GM12878 (cell line): ENCODE measurements at regions not wholly inside any gene's neighbourhood (a gene's known extent, or its start where the extent isn't known, plus 50 kb on each side); places are given as distances from the start of the nearest gene placed in this dataset.

ENCODE experiments used
- MAX ChIP-seq: IDR thresholded peaks from 2 replicates; pipeline ENCODE4 v1.6.1; 2012; ENCODE audit warnings: low read depth, low read length, improper control_type of control experiment
- NR2C2 ChIP-seq: IDR thresholded peaks from 2 replicates; pipeline ENCODE4 v1.6.1; 2011; ENCODE audit warnings: borderline replicate concordance, low read depth; ENCODE audit not compliant: control insufficient read depth, insufficient read length
- TARDBP ChIP-seq: IDR thresholded peaks from 2 replicates; pipeline ENCODE4 v1.6.1; 2016; ENCODE audit warnings: borderline replicate concordance
- TBL1XR1 ChIP-seq: IDR thresholded peaks from 2 replicates; pipeline ENCODE4 v1.6.1; 2012; ENCODE audit warnings: low read depth, low read length, improper control_type of control experiment

GRCh38 chr12:118912697-118913270, 68.6 kb upstream of the SRRM4 start:
- no peak for TF ChIP-seq TARDBP
- no peak for TF ChIP-seq MAX
- no peak for TF ChIP-seq TBL1XR1
- no peak for TF ChIP-seq NR2C2
